Smooth muscle cell (in vitro differentiated cells): ENCODE measurements at regions not wholly inside any gene's neighbourhood (a gene's known extent, or its start where the extent isn't known, plus 50 kb on each side); places are given as distances from the start of the nearest gene placed in this dataset.

Source experiments
- DNase-seq: peaks from one replicate; lab custom pipeline; 2025; ENCODE audit not compliant: unreplicated experiment; lab: John Stamatoyannopoulos, UW
- H2AFZ ChIP-seq: fragments of 200-600 bp; sonication (generic); 2 replicates; pipeline ENCODE4 v1.6.0; 2016; ENCODE audit warnings: antibody characterized with exemption, low read depth, mild to moderate bottlenecking
- H3F3A ChIP-seq: fragments of 200-600 bp; sonication (generic); 2 replicates; pipeline ENCODE4 v1.6.0; 2017; ENCODE audit warnings: antibody characterized with exemption, low read depth
- H3K27ac ChIP-seq: fragments of 200-600 bp; sonication (generic); 2 replicates; pipeline ENCODE4 v1.5.1; 2016; ENCODE audit warnings: low read depth, mild to moderate bottlenecking
- H3K27me3 ChIP-seq: fragments of 200-600 bp; sonication (generic); 2 replicates; pipeline ENCODE4 v1.6.1; 2016; ENCODE audit warnings: low read depth, mild to moderate bottlenecking
- H3K36me3 ChIP-seq: fragments of 200-600 bp; sonication (generic); 2 replicates; pipeline ENCODE4 v1.5.1; 2016; ENCODE audit warnings: low read depth
- H3K4me1 ChIP-seq: fragments of 200-600 bp; sonication (generic); 2 replicates; pipeline ENCODE4 v1.5.1; 2016; ENCODE audit warnings: low read depth
- H3K4me2 ChIP-seq: fragments of 200-600 bp; sonication (generic); 2 replicates; pipeline ENCODE4 v1.6.0; 2016; ENCODE audit warnings: mild to moderate bottlenecking
- H3K4me3 ChIP-seq: fragments of 200-600 bp; sonication (generic); 2 replicates; pipeline ENCODE4 v1.5.1; 2016; ENCODE audit warnings: mild to moderate bottlenecking
- H3K79me2 ChIP-seq: fragments of 200-600 bp; sonication (generic); 2 replicates; pipeline ENCODE4 v1.6.0; 2016; ENCODE audit warnings: low read depth, mild to moderate bottlenecking
- H3K9ac ChIP-seq: fragments of 200-600 bp; sonication (generic); 2 replicates; pipeline ENCODE4 v1.6.0; 2016; ENCODE audit warnings: low read depth
- H3K9me3 ChIP-seq: fragments of 200-600 bp; sonication (generic); replicated peaks from 2 replicates; pipeline ENCODE4 v1.5.1; 2016; ENCODE audit warnings: low read depth
- H4K20me1 ChIP-seq: fragments of 200-600 bp; sonication (generic); 2 replicates; pipeline ENCODE4 v1.6.0; 2016; ENCODE audit warnings: low read depth
- WGBS: methylation state at CpG from one replicate; pipeline ENCODE4 v1.1.7; 2016; ENCODE audit warnings: low lambda C conversion rate; 5-methylcytosine and 5-hydroxymethylcytosine counted together
- TF ChIP-seq, protein P1 (sequence below): fragments of 200-600 bp; sonication (generic); IDR thresholded peaks from 2 replicates; pipeline ENCODE4 v1.5.1; 2017; ENCODE audit warnings: borderline replicate concordance, mild to moderate bottlenecking, antibody characterized with exemption; ENCODE audit not compliant: insufficient read depth, poor library complexity, severe bottlenecking

DNA sequence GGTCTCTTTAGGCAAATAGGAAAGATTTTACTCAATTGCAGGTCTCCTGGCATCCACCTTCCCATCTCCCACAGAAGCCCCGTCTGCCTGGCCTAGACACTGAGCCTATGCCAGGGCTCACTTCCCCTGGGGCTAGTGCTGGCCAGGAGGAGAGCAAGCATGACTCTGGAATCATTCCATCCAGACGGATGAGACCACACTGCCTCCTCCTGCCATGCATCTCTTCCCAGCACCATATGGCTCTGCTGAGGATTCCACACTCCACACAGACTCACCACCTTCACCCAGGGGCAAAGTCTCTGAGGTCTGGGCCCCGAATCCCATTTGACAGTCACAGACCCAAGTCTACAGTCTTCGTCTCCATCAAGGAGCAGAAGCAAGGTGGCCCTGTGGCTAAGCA lies 346.5 kb downstream of the C16orf95 start:
- Histone ChIP-seq H3K27me3 (no peaks in the 10 kb centered on the region), H3F3A (no peaks in the 10 kb centered on the region), H3K9me3 (no peaks in the 10 kb centered on the region), H3K4me3 (no peak overlapping the region), H3K4me1 (no peaks in the 10 kb centered on the region), H3K4me2 (no peak overlapping the region), H3K9ac (no peak overlapping the region), H3K27ac (no peak overlapping the region), H2AFZ (no peak overlapping the region), H3K36me3 (no peaks in the 10 kb centered on the region), H3K79me2 (no peaks in the 10 kb centered on the region), H4K20me1 (no peaks in the 10 kb centered on the region)
- WGBS = 90% methylated on average over 4 of the region's 4 CpGs
- TF ChIP-seq, protein P1, sequence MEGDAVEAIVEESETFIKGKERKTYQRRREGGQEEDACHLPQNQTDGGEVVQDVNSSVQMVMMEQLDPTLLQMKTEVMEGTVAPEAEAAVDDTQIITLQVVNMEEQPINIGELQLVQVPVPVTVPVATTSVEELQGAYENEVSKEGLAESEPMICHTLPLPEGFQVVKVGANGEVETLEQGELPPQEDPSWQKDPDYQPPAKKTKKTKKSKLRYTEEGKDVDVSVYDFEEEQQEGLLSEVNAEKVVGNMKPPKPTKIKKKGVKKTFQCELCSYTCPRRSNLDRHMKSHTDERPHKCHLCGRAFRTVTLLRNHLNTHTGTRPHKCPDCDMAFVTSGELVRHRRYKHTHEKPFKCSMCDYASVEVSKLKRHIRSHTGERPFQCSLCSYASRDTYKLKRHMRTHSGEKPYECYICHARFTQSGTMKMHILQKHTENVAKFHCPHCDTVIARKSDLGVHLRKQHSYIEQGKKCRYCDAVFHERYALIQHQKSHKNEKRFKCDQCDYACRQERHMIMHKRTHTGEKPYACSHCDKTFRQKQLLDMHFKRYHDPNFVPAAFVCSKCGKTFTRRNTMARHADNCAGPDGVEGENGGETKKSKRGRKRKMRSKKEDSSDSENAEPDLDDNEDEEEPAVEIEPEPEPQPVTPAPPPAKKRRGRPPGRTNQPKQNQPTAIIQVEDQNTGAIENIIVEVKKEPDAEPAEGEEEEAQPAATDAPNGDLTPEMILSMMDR = no peak
- no peak for DNase-seq

DNA sequence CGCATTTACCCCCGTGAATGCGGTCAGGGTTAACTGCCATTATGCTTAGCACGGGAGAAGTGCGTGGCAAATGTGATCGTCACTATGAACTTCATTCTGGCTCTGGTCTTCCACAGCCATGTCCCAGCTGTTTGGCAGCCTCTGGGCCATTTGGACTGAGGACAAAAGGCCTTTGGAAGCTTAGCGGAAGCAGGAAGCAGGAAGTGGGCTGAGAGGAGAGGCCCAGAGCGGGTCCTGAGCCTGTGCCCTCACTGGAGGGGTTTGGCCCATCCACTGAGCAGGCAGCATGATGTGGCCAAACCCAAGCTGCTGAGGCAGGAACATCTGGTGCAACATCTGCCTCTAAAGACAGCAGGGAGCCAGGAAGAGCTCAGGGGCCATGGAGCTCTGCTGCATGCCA lies 345.9 kb downstream of the C16orf95 start:
- no peaks in the 10 kb centered on the region for H4K20me1 ChIP-seq
- H2AFZ ChIP-seq = no peak overlapping the region

DNA sequence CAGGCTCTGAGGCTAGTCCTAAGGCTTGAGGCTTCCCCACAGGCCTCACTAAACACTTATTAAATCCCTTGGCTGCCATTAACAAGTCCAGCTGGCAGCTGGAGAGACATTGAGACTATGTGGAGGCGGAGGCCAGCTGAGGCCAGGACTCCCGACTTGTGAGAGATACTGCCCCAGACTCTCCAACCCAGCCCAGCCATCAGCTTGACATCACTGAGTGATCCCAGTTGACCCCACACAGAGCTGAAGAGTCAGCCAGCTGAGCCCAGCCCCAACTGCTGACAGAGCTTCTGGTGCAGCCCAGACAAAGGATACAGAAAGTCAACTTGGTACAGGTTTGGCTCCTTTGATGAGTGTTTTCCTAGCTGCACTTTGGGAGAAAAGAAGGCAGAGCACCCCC lies 343.1 kb downstream of the C16orf95 start:
- H3K4me2 ChIP-seq = no peak overlapping the region
- no peak overlapping the region for H3K4me3 ChIP-seq
- H3K9me3 ChIP-seq = no peaks in the 10 kb centered on the region
- H2AFZ ChIP-seq = no peak overlapping the region
- TF ChIP-seq, protein P1 = no peak
- H3K9ac ChIP-seq = no peak overlapping the region
- no peak overlapping the region for H3K27ac ChIP-seq
- no peaks in the 10 kb centered on the region for H3F3A ChIP-seq
- no peak for DNase-seq
- H3K4me1 ChIP-seq = no peaks in the 10 kb centered on the region
- 89% methylated on average over 2 of the region's 2 CpGs for WGBS
- no peaks in the 10 kb centered on the region for H3K79me2 ChIP-seq
- H3K36me3 ChIP-seq = no peaks in the 10 kb centered on the region
- H4K20me1 ChIP-seq = no peaks in the 10 kb centered on the region
- H3K27me3 ChIP-seq = no peaks in the 10 kb centered on the region

More for the DNA sequence above, 345.9 kb downstream of the C16orf95 start:
- TF ChIP-seq, protein P1 = no peak
- H3K79me2 ChIP-seq = no peaks in the 10 kb centered on the region
- no peaks in the 10 kb centered on the region for H3K36me3 ChIP-seq
- H3K27ac ChIP-seq = no peak overlapping the region
- H3K4me3 ChIP-seq = no peak overlapping the region
- H3F3A ChIP-seq = no peaks in the 10 kb centered on the region
- no peak overlapping the region for H3K9ac ChIP-seq
- WGBS = 93% methylated on average over 8 of the region's 8 CpGs
- no peak for DNase-seq
- H3K9me3 ChIP-seq = no peaks in the 10 kb centered on the region
- H3K4me1 ChIP-seq = no peaks in the 10 kb centered on the region
- H3K27me3 ChIP-seq = no peaks in the 10 kb centered on the region
- H3K4me2 ChIP-seq = no peak overlapping the region

DNA sequence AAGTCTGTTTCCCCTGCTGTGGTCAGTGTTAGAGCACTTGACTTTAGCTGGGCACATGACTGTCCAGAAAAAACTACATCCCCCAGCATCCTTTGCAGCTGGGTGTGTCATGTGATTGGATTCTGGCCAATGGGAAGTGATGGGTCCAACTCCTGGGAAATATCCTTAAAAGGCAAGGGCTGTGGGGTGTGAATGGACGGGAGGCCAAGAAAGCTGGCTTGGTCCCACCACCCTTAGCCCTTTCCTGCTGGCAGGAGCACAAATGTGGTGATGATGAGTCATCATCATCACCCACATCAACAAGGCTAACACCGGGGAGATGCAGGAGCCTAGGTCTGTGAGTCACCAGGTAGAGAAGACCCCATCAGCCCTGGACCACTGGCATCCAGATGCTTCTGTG lies 341.7 kb downstream of the C16orf95 start:
- DNase-seq = no peak
- H2AFZ ChIP-seq = no peak overlapping the region
- H3F3A ChIP-seq = no peaks in the 10 kb centered on the region
- H3K27me3 ChIP-seq = no peaks in the 10 kb centered on the region
- TF ChIP-seq, protein P1 = no peak
- no peak overlapping the region for H3K9ac ChIP-seq
- H3K4me3 ChIP-seq = no peak overlapping the region
- no peaks in the 10 kb centered on the region for H3K4me1 ChIP-seq
- H3K9me3 ChIP-seq = no peaks in the 10 kb centered on the region
- H3K4me2 ChIP-seq = no peak overlapping the region
- H4K20me1 ChIP-seq = no peaks in the 10 kb centered on the region
- WGBS = 13% methylated on average over 2 of the region's 2 CpGs
- no peaks in the 10 kb centered on the region for H3K36me3 ChIP-seq
- H3K79me2 ChIP-seq = no peaks in the 10 kb centered on the region
- no peak overlapping the region for H3K27ac ChIP-seq
